Neuronal stem cell (in vitro differentiated cells): ENCODE measurements at regions not wholly inside any gene's neighbourhood (a gene's known extent, or its start where the extent isn't known, plus 50 kb on each side); places are given as distances from the start of the nearest gene placed in this dataset.

Experiments
- DNase-seq: peaks from one replicate; pipeline ENCODE4 v3.0.0-alpha.2; 2013; ENCODE audit warnings: low spot score
- H2AFZ ChIP-seq: one replicate; pipeline ENCODE4 v1.6.1; 2013; ENCODE audit warnings: mild to moderate bottlenecking, low read length, inconsistent platforms
- H2AK5ac ChIP-seq: 2 replicates; pipeline ENCODE4 v1.6.1; 2013; ENCODE audit warnings: low read depth, mild to moderate bottlenecking, inconsistent platforms, low read length, moderate library complexity, mixed read lengths
- H2BK120ac ChIP-seq: 2 replicates; pipeline ENCODE4 v1.6.1; 2013; ENCODE audit warnings: low read depth, mild to moderate bottlenecking, inconsistent platforms, low read length, moderate library complexity, mixed read lengths
- H2BK12ac ChIP-seq: one replicate; pipeline ENCODE4 v1.6.1; 2013; ENCODE audit warnings: low read length, inconsistent platforms
- H2BK15ac ChIP-seq: 2 replicates; pipeline ENCODE4 v1.6.1; 2013; ENCODE audit warnings: mild to moderate bottlenecking, low read length, inconsistent platforms, mixed read lengths
- H2BK5ac ChIP-seq: one replicate; pipeline ENCODE4 v1.6.1; 2013; ENCODE audit warnings: inconsistent platforms, mild to moderate bottlenecking, low read length, moderate library complexity
- H3K14ac ChIP-seq: one replicate; pipeline ENCODE4 v1.6.1; 2013; ENCODE audit warnings: low read length, inconsistent platforms
- H3K18ac ChIP-seq: 2 replicates; pipeline ENCODE4 v1.6.1; 2013; ENCODE audit warnings: low read length, inconsistent platforms
- H3K23ac ChIP-seq: 2 replicates; pipeline ENCODE4 v1.6.1; 2013; ENCODE audit warnings: low read depth, mild to moderate bottlenecking, mixed read lengths, low read length, inconsistent platforms; ENCODE audit not compliant: poor library complexity
- H3K27ac ChIP-seq: replicated peaks from 3 replicates; pipeline ENCODE4 v1.5.1; 2013; ENCODE audit warnings: low read length, inconsistent platforms
- H3K27me3 ChIP-seq, 3 experiments: 2 replicates each; pipeline ENCODE4 v1.6.1; 2013; ENCODE audit warnings: low read length in 3 of 3, mild to moderate bottlenecking in 2 of 3, inconsistent platforms in 1 of 3, low read depth in 1 of 3, mixed read lengths in 1 of 3, moderate library complexity in 1 of 3; ENCODE audit not compliant: control insufficient read depth in 3 of 3, insufficient read depth in 3 of 3
- H3K36me3 ChIP-seq, 2 donors: replicated peaks in 1 of 2; 2 replicates each; pipeline ENCODE4 v1.6.1; 2013; ENCODE audit warnings: low read length in 2 of 2; ENCODE audit not compliant: control insufficient read depth in 2 of 2, insufficient read depth in 2 of 2
- H3K4ac ChIP-seq: 2 replicates; pipeline ENCODE4 v1.6.1; 2013; ENCODE audit warnings: inconsistent platforms, mild to moderate bottlenecking, low read length, moderate library complexity
- H3K4me1 ChIP-seq, 2 donors: 1 replicate in 1 of 2; 2 replicates in 1 of 2; pipeline ENCODE4 v1.6.1; 2013; ENCODE audit warnings: low read length in 2 of 2, low read depth in 1 of 2; ENCODE audit not compliant: control insufficient read depth in 2 of 2, insufficient read depth in 1 of 2
- H3K4me2 ChIP-seq: one replicate; pipeline ENCODE4 v1.6.1; 2013; ENCODE audit warnings: mild to moderate bottlenecking, low read length, inconsistent platforms; ENCODE audit not compliant: insufficient read depth, poor library complexity, severe bottlenecking
- H3K4me3 ChIP-seq, 2 donors: 2 replicates each; pipeline ENCODE4 v1.5.1; 2013; ENCODE audit warnings: low read length in 2 of 2, mild to moderate bottlenecking in 2 of 2, inconsistent platforms in 1 of 2, moderate library complexity in 1 of 2
- H3K79me1 ChIP-seq: one replicate; pipeline ENCODE4 v1.6.1; 2013; ENCODE audit warnings: low read depth, mild to moderate bottlenecking, inconsistent platforms, low read length, moderate library complexity
- H3K9ac ChIP-seq: one replicate; pipeline ENCODE4 v1.6.1; 2013; ENCODE audit warnings: mild to moderate bottlenecking, low read depth, low read length, inconsistent platforms; ENCODE audit not compliant: poor library complexity
- H3K9me3 ChIP-seq, 2 donors: replicated peaks in 1 of 2; 2 replicates each; pipeline versions ENCODE3 to v1.6.1; 2013; ENCODE audit warnings: low read length in 2 of 2, mild to moderate bottlenecking in 2 of 2, inconsistent platforms in 1 of 2, low read depth in 1 of 2, mixed read lengths in 1 of 2, moderate library complexity in 1 of 2; ENCODE audit not compliant: control insufficient read depth in 2 of 2, insufficient read depth in 1 of 2
- H4K8ac ChIP-seq: one replicate; pipeline ENCODE4 v1.6.1; 2013; ENCODE audit warnings: low read depth, mild to moderate bottlenecking, inconsistent platforms, low read length, moderate library complexity
- H4K91ac ChIP-seq: one replicate; pipeline ENCODE4 v1.6.1; 2013; ENCODE audit warnings: low read length, low read depth, mild to moderate bottlenecking, inconsistent platforms; ENCODE audit not compliant: poor library complexity
- WGBS, 2 donors: extraction: QIAGEN DNeasy Blood & Tissue Kit; methylation state at CpG; one replicate each; pipeline ENCODE4 v1.1.7; 2013; ENCODE audit warnings: missing lambda C conversion rate in 2 of 2, mixed read lengths in 1 of 2; ENCODE audit not compliant: insufficient read length in 2 of 2, insufficient replicate concordance in 1 of 2; ENCODE audit errors: extremely low coverage in 2 of 2; 5-methylcytosine and 5-hydroxymethylcytosine counted together

GRCh38 chr17:70274255-70274654 is 104.9 kb downstream of the KCNJ2 start:
- Histone ChIP-seq H4K91ac (no peak overlapping the region), H3K79me1 (peaks cover 2% of the 10 kb centered on the region), H3K27me3 (no peaks in the 10 kb centered on the region), H3K23ac (no peak overlapping the region), H3K9ac (no peak overlapping the region), H3K4ac (no peak overlapping the region), H3K18ac (no peak overlapping the region), H3K9me3 (no peaks in the 10 kb centered on the region), H3K36me3 (no peaks in the 10 kb centered on the region), H3K4me2 (no peak overlapping the region), H2BK15ac (no peak overlapping the region), H2BK120ac (no peak overlapping the region), H2AFZ (no peak overlapping the region), H3K14ac (no peak overlapping the region), H2BK5ac (no peak overlapping the region), H3K4me3 (no peak overlapping the region), H3K27ac (no peak overlapping the region), H2AK5ac (no peak overlapping the region), H2BK12ac (no peak overlapping the region), H3K4me1 (peaks cover 0 to 4% of the 10 kb centered on the region in 2 donors), H4K8ac (no peak overlapping the region)
- WGBS, 2 donors: no CpG with 5 or more reads among the region's 2 CpGs
- DNase-seq: no peak

GRCh38 chr17:70276906-70277305 is 107.6 kb downstream of the KCNJ2 start:
- Histone ChIP-seq H3K27ac (no peak overlapping the region), H3K4me2 (no peak overlapping the region), H2BK15ac (no peak overlapping the region), H3K14ac (no peak overlapping the region), H2BK12ac (no peak overlapping the region), H3K79me1 (peaks cover 2% of the 10 kb centered on the region), H3K27me3 (no peaks in the 10 kb centered on the region), H4K8ac (no peak overlapping the region), H3K4me1 (no peaks in the 10 kb centered on the region), H2BK5ac (no peak overlapping the region), H3K4ac (no peak overlapping the region), H4K91ac (no peak overlapping the region), H3K4me3 (no peak overlapping the region), H2AK5ac (no peak overlapping the region), H2AFZ (no peak overlapping the region), H3K9ac (no peak overlapping the region), H3K36me3 (no peaks in the 10 kb centered on the region), H3K9me3 (no peaks in the 10 kb centered on the region), H3K18ac (no peak overlapping the region), H3K23ac (no peak overlapping the region), H2BK120ac (no peak overlapping the region)
- no CpG with 5 or more reads among the region's 2 CpGs for WGBS, 2 donors
- no peak for DNase-seq

GRCh38 chr17:70278844-70279462 is 109.6 kb downstream of the KCNJ2 start:
- no peak overlapping the region for H3K4ac ChIP-seq
- no peak overlapping the region for H2AK5ac ChIP-seq
- H2BK120ac ChIP-seq: no peak overlapping the region
- no peak overlapping the region for H3K4me2 ChIP-seq
- H3K9me3 ChIP-seq: no peaks in the 10 kb centered on the region
- no peak overlapping the region for H3K27ac ChIP-seq
- H2BK5ac ChIP-seq: no peak overlapping the region
- H3K36me3 ChIP-seq: no peaks in the 10 kb centered on the region
- H2BK15ac ChIP-seq: no peak overlapping the region
- no peak overlapping the region for H3K14ac ChIP-seq
- no peak overlapping the region for H4K91ac ChIP-seq
- no peak overlapping the region for H3K9ac ChIP-seq
- WGBS, 2 donors: no CpG with 5 or more reads among the region's 5 CpGs
- no peak overlapping the region for H3K4me3 ChIP-seq
- no peak for DNase-seq
- H4K8ac ChIP-seq: no peak overlapping the region
- H2AFZ ChIP-seq: peak overlapping the region; percentile 73
- H2BK12ac ChIP-seq: no peak overlapping the region
- H3K4me1 ChIP-seq: no peaks in the 10 kb centered on the region
- no peaks in the 10 kb centered on the region for H3K27me3 ChIP-seq
- peaks cover 2% of the 10 kb centered on the region for H3K79me1 ChIP-seq
- H3K18ac ChIP-seq: no peak overlapping the region
- no peak overlapping the region for H3K23ac ChIP-seq

GRCh38 chr17:70286391-70286790 is 117.1 kb downstream of the KCNJ2 start:
- WGBS, 2 donors: no CpG with 5 or more reads among the region's 3 CpGs
- no peak overlapping the region for H3K4me2 ChIP-seq
- H2BK5ac ChIP-seq: no peak overlapping the region
- H3K36me3 ChIP-seq: no peaks in the 10 kb centered on the region
- H2AK5ac ChIP-seq: no peak overlapping the region
- no peak overlapping the region for H3K4me3 ChIP-seq
- no peak overlapping the region for H2BK15ac ChIP-seq
- no peak overlapping the region for H3K14ac ChIP-seq
- H3K9me3 ChIP-seq: no peaks in the 10 kb centered on the region
- DNase-seq: no peak
- no peak overlapping the region for H2AFZ ChIP-seq
- no peak overlapping the region for H3K4ac ChIP-seq
- H4K91ac ChIP-seq: no peak overlapping the region
- H3K9ac ChIP-seq: no peak overlapping the region
- no peak overlapping the region for H2BK12ac ChIP-seq
- no peak overlapping the region for H3K18ac ChIP-seq
- H2BK120ac ChIP-seq: no peak overlapping the region
- no peak overlapping the region for H3K27ac ChIP-seq
- no peaks in the 10 kb centered on the region for H3K27me3 ChIP-seq
- H4K8ac ChIP-seq: no peak overlapping the region
- no peaks in the 10 kb centered on the region for H3K4me1 ChIP-seq
- no peak overlapping the region for H3K23ac ChIP-seq
- no peaks in the 10 kb centered on the region for H3K79me1 ChIP-seq
